Stomach (tissue), 4 donors: ENCODE measurements at regions not wholly inside any gene's neighbourhood (a gene's known extent, or its start where the extent isn't known, plus 50 kb on each side); places are given as distances from the start of the nearest gene placed in this dataset.

Experiments
- EP300 ChIP-seq: sonication (generic); formaldehyde crosslinking; IDR thresholded peaks from one replicate; pipeline ENCODE4 v1.6.1; 2017; ENCODE audit warnings: antibody characterized with exemption
- POLR2A ChIP-seq, 4 donors: fragments of 450-650 bp; IDR thresholded peaks; one replicate each; pipeline ENCODE4 v1.6.1; 2016; ENCODE audit warnings: antibody characterized with exemption in 4 of 4, control low read depth in 2 of 4, mild to moderate bottlenecking in 1 of 4, moderate library complexity in 1 of 4
- TF ChIP-seq, protein P1 (sequence below), 7 experiments: fragments of 450-650 bp in 4 of 7; fragments of 200-600 bp in 3 of 7; sonication (generic) in 3 of 7; IDR thresholded peaks; one replicate each; pipeline ENCODE4 v1.5.1; 2016 to 2019; ENCODE audit warnings: antibody characterized with exemption in 7 of 7, control low read depth in 2 of 7, mild to moderate bottlenecking in 1 of 7

DNA sequence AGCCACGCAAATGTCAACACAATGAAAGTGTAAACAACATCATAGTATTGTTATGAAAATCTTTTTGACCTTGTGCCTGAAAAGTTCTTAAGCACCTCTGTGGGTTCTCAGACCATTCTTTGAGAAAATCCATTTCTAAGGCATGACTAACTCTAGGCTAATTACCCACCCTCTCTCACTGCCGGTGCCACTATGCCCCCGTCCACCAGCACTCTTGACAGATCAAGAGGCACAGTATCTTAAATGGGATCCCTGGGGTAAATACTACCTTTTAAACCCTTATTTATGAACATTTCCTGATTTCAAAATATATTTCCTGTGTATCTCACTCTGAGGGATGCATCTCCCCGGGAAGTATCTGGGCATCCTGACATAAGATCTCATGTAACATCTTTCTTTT, 607.5 kb downstream of the METTL15 start:
- TF ChIP-seq, protein P1, sequence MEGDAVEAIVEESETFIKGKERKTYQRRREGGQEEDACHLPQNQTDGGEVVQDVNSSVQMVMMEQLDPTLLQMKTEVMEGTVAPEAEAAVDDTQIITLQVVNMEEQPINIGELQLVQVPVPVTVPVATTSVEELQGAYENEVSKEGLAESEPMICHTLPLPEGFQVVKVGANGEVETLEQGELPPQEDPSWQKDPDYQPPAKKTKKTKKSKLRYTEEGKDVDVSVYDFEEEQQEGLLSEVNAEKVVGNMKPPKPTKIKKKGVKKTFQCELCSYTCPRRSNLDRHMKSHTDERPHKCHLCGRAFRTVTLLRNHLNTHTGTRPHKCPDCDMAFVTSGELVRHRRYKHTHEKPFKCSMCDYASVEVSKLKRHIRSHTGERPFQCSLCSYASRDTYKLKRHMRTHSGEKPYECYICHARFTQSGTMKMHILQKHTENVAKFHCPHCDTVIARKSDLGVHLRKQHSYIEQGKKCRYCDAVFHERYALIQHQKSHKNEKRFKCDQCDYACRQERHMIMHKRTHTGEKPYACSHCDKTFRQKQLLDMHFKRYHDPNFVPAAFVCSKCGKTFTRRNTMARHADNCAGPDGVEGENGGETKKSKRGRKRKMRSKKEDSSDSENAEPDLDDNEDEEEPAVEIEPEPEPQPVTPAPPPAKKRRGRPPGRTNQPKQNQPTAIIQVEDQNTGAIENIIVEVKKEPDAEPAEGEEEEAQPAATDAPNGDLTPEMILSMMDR (IDR thresholded peaks at IDR 0.05) = no peak
- TF ChIP-seq EP300 (no peak), POLR2A (IDR thresholded peaks at IDR 0.05) (no peak)
